Activated T-helper 9 cell treated with anti-CD3 and anti-CD28 coated beads, Interleukin-2, amount 50 U/mL, for 16 hours (primary cell): ENCODE measurements at regions not wholly inside any gene's neighbourhood (a gene's known extent, or its start where the extent isn't known, plus 50 kb on each side); places are given as distances from the start of the nearest gene placed in this dataset.

Source experiments
- DNase-seq: peaks from one replicate; pipeline ENCODE4 v3.0.0-alpha.2; 2020; ENCODE audit warnings: low read depth

DNA sequence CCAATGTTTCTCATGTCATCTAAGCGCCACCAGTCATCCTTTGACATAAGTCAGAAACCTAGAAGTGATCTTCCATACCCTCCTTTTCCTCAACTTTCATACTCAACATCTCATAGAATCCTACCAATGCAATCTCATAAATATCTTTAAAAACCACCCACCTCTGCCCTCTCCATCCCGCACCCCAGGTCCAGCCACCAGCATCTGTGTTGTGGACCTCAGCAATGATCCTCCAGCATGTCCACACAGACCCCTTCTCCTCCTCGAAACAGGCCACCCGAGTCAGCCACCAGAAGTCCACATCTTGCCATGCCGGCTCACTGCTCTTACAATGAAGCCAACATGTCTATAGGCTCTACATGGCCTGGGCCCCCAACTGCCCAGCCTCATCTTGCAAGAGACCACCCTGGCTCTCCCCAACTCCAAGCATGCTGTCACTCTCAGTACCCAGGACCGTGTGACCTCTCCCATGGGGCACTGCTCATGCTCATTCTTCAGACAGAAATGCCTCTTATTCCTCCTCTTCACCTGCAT is 636.7 kb upstream of the ID2 start:
- DNase-seq = no peak

DNA sequence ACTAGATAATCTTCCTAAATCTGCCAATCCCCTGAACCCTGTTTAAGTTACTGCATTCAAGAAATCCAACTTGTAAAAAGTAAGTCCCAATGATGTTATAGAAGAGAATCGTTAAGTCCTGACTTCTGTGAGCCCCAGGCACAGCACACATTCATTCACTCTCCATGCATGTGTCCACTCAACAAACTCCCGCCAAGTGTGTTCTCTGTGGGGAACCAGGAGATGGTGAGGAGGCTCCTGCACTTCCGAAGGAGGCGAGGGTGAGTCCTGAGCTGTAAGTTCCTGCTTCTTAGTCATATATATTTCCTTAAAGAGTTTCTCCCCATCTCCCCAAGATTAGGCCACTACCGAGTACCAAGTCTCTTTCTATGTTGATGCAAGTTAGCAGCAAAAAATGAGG is 635.0 kb upstream of the ID2 start:
- no peak for DNase-seq

DNA sequence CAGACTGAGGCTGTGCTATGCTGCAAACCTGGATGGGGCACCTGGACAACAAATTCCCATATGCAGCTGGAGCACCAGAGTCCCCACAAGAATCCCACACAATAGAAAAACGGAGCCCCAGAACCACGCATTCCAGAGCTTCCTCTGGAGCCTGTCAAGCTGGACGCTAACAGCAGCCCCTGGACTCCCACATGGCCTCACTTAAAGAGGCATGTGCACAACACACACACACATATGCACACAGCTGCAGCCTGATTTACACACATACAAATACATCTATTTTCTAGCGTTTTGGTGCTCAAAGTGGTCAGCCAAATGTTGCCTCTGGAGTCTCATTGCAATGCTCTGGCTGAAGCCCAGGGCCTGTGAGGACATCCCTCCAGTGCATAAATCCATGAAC is 632.7 kb upstream of the ID2 start:
- DNase-seq = no peak

DNA sequence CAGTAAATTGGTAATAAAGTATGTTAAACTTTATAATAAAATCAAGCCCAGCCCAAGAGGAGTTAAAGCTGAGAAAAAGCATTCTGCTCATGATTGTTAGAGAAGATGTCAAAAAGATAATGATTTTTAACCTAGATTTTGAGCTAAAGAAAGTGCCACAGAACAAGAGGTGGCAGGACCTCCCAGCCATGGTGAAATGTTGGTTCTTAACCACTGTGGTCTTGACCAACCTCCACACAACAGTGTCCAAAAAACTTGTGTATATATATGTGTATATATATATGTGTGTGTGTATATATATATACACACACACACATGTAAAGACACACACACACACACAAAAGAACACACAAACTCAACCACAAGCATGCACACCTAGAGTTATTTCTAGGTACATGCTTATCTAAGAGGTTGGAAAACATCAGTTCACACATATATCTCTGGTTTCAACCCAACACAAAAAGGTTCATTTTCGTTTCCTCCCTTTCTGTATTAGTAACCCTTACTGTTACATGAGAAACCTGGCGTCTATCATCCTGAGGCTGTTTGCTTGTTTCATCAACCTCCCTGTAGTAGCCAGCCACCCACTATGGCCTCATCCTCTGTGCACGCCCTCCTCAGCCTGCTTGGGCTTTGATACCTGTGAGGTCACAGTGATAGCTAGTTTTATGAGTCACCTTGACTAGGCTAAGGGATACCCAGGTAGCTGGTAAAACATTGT is 631.8 kb upstream of the ID2 start:
- DNase-seq = peak; percentile 40

DNA sequence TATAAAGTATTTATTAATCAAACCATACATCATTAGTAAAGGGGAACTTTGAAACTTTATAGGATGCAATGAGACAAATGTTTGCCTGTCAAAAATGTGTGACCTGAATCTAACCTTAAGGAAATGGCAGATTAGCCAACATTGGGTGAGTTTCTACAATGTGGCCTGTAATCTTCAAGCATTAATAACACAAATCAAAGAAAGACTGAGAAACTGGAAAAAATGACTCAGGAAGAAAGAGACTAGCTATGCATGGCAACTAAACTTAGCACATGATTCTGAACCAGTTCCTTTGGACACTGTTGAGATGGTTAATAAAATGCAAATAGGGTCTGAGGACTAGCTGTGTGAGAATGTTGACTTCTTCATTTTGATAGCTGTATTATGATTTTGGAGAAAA is 628.6 kb upstream of the ID2 start:
- DNase-seq = no peak

DNA sequence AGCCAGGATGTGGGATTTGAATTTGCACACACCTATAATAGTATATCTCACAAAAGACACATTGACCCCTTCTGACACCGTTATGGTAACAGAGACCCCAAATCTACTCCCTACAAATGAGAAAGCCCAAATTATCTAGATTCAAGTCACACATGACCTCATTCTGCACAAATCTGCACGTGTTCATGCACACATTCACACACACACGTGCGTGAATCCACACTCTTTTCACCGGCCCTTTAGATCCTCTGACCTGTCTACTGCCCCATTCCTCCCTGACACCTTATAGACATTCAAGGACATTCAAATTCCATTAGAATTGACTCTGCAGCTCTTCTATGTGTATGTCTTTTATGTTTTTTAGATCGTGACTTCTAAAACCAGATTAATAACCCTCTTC is 627.8 kb upstream of the ID2 start:
- no peak for DNase-seq

DNA sequence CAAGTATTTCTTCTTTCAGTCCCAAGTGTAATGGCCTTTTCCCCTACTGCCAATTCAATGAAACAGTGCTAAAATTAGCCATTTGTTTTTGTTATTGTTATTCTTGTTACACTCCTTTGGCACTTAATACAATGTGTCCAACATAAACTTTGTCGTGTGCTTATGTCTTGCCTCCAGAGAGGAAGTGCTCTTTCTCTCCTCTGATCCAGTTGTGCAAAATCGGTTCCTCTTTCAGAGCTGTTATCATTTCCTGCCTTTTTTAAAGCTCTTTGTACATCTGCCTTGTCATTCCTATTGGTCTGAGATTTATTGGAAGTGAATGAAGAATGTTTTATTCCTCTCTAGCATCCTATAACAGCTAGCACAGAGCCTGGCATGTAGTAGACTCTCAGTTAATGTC is 623.2 kb upstream of the ID2 start:
- no peak for DNase-seq

DNA sequence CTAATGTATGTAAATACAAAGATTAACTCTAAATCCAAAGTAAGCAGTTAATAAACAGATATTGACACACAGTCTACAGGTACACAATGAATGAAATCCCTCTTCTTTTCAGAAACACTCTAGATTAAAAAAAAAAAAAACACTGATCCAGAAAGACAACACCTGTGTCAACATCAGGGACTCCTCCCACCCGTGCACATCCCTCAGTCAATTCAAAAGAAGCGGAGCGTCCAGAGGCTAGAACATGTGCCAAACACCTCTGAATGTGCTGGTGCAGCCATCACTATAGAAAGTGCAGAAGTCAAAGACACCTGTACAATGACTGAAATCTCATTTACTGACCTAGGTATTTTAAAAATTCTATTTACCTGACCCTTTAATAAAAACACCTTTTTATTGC is 622.6 kb upstream of the ID2 start:
- DNase-seq = no peak

DNA sequence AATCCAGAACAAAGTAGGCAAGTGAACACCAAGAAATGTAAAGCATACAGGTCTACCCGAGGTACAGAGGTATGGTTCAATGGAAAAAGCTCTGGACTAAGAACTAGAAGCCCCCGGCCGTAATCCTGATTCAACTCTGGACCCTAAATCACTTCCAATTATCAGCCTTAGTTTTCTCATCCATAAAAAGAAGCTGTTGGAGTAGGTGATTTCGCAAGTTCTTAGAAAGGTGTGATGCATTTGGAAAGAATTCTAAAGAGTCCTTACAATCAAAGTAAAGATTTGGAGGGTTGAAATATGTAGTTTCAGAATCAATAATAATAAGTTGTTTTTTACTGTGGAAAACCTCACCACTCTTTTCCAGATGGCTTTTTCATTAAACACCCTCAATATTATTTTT is 622.1 kb upstream of the ID2 start:
- DNase-seq = no peak

DNA sequence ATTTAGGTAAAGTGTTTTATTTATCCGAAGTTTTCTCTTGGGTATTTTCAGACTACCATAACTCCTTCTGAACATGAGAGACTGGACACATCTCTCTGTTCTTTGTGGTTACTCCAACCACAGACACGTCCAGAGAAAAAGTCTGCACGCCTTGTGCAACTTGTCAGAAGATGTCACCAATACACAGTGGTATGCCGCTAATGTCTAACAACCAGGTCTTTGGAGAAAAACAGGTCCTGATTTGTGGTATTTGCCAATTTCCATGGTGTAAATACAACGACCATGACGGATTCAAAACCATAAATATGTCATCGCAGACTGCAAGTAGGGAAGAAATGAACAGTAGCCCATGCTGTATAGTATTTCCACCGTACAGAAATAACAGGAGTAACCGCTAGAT is 620.6 kb upstream of the ID2 start:
- DNase-seq = no peak

DNA sequence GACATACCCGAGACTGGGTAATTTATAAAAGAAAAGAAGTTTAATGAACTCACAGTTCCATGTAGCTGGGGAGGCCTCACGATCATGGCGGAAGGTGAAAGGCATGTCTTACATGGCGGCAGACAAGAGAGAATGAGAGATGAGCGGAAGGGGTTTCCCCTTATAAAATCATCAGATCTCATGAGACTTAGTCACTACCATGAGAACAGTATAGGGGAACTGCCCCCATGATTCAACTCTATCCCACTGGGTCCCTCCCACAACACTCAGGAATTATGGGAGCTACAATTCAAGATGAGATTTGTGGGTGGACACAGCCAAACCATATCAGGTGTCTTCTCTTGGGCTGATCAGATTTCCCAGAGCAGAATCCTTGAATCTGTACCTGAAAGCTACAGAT is 617.3 kb upstream of the ID2 start:
- no peak for DNase-seq

DNA sequence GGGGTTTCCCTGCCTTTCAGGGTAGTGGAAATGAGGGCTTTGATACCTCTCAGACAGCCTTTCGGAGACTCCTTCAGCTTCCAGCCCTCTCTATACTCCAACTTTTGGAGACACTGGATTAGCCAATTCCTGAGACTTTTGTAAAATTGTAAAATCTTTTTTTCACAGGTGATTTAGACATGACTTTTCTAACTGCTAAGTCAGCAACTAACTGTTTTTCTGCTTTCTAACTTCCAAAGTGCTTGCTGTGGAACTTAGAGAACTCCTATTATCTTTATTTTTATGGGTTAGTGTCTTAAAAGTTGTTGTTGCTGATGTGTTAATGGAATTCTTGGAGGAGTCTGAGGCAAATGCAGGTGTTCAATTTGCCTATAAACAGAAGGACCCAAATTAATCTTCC is 616.7 kb upstream of the ID2 start:
- DNase-seq = no peak

DNA sequence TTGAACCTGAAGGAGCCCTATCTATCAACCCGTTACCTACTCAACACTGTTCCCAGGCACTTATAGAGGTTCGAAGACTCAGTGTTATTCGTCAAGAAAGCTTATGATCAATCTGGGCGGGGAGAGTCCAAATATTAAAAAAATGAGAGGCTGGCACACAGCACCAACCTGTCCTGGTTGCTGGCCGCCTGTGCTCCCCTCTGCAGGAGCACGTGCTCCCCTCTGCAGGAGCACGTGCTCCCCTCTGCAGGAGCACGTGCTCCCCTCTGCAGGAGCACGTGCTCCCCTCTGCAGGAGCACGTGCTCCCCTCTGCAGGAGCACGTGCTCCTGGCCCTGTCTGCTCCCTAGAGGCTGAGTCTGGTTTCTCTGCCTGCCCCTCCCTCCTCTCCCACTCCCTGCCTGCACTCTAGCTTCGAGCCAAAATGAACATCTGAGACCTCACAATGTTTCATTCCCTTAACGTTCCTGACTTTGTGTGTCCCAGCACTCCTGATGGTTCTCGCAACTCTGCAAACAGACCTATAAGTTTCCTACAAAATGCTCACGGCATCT is 614.0 kb upstream of the ID2 start:
- no peak for DNase-seq

DNA sequence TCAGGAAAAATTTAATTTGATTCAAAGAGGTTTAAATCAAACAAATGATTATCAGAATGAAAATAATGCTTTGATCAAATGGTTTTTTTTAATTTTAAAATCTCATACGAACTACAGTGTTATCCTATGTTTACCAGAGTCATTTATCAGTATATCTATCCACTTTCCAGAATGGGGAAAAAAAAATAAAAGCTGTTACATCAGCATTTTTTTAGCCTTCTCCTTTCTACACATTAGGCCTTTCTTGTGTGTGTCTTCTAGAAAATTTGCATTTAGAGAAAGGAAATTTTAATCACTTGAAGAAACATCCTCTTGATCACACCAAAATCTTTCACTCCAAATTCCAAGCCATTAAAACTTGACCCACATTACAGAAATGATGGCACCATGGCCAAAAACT is 608.9 kb upstream of the ID2 start:
- DNase-seq = no peak

DNA sequence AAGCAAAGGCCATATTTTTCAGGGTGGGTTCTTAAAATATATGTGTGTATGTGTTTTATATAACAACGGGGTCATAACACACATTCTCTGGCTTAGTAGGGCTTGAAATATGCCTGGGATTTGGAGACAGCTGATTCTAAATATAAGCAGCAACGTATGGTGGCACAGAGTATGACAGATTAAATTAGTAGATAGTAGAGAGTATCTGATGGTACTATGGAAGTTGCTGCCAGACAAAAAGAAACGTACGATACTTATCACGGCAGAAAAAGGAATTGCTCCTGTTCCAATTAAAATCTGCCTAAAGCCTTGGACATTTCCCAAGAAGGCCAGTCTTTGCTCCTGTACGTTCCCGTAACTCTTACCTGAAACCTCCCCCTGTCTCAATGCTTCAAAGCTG is 607.9 kb upstream of the ID2 start:
- no peak for DNase-seq

DNA sequence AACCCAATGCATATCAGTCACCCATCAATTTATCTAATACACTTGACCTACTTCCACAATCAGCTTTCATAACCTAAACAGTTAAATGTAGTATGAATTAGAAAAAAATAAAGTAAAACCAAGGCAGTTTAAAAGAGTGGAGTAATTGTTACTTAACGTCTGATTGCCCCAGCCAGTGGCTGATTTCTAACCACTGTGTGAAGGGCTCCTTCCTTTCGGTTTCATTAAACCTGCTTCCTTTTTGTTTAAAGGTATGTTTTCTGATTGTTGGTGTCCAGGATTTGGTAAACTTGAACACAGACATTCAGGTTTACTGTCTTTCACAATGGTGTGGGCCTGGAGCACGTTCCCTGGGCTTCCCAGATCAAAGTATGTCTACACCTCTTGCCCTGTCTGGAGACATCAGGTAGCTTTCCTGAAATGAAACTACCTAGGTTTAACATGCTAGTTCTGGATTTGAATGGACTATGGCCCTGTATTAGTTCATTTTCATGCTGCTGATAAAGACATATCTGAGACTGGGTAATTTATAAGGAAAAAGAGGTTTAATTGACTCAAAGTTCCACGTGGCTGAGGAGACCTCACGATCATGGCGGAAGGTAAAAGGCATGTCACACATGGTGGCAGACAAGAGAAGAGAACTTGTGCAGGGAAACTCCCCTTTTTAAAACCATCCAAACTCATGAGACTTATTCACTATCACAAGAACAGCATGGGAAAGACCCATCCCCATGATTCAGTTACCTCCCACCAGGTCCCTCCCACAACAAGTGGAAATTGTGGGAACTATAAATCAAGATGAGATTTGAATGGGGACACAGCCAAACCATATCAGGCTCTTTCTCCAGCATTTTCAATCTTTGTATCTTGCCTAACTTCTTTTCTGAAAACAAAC is 605.2 kb upstream of the ID2 start:
- no peak for DNase-seq

DNA sequence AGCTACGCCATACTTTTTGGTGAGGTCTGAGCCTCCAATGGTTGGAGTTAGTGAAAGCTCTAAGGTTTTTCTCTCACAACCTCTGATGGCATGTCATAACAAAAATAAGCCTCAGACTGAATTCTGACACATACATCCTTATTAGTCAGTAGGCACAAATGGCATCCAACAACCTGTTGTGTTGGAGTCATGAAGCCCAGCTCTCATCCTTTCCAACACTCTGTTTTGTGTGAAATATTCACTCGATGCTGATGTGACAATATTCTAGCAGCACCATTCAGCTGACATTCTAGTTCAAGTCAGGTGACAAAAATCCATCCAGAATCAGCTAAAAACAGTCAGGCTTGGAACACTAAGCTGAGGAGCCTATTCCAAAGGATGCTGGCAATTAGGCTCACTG is 603.2 kb upstream of the ID2 start:
- DNase-seq = no peak

DNA sequence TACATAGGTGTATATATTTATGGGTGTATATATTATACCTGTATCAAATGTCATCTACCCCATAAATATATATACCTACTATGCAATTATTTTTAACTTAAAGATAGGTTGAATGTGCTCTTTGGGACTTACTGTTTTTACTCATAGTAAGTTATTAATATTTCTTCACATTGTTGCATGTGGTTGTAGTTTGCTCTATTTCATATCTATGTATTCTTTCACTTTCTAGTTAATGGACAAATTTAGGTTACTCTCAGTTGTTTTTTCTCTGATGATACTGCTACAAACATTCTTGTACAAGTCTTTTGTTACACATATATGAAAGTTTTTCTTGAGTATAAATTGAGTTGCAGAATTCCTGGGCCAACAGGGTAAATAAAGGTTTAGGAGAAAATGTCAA is 601.8 kb upstream of the ID2 start:
- DNase-seq = no peak

DNA sequence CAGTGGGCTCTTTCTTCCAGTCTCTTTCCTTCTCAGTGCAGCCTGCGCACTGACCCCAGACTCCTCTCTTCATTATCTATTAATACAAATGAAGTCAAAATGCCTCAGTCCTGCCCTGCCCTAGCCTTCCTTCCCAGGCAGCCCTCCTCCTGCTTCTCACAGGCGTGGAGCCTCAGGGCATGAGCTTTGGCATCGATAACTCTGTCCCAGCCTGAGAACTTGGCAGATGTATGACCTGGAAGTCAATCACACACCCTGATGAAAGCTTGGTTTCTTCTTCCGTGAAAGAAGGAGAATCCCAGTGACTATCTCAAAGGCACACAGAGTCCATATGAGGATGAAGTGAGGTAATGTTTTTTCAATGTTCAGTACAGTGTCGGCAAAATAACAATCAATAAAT is 600.7 kb upstream of the ID2 start:
- DNase-seq = no peak

DNA sequence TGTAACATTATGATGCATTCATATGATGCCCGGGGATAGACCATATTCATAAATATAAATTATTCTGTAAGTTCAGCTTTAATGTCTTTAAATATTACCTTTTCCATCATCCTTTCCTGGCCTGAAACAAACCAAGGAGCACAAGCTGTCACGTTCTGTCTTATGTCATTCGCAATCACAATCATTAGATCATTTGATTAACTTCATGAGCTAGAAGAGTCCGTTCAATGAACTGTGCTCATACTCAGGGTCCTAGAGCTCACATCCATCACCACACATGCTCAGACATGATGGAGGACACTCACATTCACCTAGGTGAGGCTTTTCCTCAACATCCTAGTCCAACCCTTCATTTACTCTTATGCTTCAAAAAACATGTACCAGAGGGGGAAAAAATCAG is 599.0 kb upstream of the ID2 start:
- no peak for DNase-seq

DNA sequence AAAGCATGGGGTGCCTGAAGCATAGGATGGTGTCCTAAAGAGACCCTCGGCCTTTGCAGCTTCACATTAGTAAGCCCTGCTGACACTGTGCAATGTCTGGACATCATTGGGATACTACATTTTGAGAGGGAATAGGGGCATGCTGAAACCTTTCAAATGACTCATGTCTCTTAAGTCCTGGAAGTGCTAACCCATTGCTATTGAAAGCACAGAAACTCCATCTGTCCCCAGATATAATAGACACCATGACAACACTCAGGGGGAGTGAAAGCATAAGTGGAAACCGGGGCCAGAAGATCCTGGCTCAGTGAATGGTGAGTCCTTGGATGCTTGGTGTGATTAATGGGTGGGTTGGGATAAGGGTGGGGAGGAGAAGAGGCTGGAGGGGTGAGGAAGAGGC is 595.5 kb upstream of the ID2 start:
- no peak for DNase-seq

DNA sequence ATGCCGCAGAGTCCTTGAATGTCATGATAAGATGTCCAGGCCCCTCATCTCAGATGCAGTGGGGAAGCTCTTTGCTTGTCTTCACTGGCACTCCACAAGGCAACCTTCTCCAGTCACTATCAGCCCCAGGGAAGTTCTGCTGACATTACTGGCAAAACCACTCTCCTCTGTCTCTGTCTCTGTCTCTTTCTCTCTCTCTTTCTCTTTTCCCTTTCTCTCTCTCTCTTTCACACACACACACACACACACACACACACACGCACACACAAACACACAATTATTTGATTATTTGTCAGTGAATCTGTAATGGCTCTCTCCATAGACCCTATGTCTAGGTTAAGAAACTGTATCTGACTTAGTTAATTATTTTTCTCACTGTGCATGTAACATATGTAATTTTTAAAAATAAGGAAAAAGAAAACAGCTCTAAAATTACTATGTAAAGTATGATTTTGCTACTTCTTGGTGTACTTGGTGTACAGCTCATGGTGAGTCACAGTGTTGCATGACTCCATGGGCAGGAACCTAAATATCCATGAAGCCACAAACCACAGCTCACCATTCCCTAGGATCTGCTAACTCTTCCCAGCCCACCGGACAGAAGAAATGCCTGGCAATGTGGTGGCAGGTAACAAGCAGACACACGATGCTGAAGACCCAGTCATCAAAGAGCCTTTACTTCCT is 594.9 kb upstream of the ID2 start:
- no peak for DNase-seq

DNA sequence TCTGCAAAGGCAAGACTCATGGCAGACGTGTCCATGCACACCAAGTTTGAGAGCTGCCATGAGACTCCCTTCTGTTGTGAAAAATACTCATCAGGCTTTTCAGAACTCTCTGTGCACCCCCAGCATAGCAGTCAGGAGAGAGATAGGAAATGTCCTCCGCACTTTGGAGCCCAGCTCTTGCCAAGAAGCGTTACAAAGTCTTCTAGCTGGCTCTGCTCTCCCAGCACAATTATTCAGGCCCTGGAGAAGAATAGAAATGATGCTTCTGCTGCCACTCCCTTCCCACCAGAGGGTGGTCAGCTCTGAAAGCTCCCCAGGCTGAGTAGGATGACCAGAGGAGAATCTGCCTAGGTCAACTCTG is 594.4 kb upstream of the ID2 start:
- no peak for DNase-seq
